NCI-H2196 treated with DMSO at 0.1 percent for 48 hours (cell line): ENCODE measurements at regions not wholly inside any gene's neighbourhood (a gene's known extent, or its start where the extent isn't known, plus 50 kb on each side); places are given as distances from the start of the nearest gene placed in this dataset.

Experiments used
- DNase-seq: peaks from one replicate; lab custom pipeline; 2025; ENCODE audit not compliant: unreplicated experiment; lab: John Stamatoyannopoulos, UW

GRCh38 chr1:67582625-67583461, 102.2 kb upstream of the GADD45A start:
- no peak for DNase-seq

DNA sequence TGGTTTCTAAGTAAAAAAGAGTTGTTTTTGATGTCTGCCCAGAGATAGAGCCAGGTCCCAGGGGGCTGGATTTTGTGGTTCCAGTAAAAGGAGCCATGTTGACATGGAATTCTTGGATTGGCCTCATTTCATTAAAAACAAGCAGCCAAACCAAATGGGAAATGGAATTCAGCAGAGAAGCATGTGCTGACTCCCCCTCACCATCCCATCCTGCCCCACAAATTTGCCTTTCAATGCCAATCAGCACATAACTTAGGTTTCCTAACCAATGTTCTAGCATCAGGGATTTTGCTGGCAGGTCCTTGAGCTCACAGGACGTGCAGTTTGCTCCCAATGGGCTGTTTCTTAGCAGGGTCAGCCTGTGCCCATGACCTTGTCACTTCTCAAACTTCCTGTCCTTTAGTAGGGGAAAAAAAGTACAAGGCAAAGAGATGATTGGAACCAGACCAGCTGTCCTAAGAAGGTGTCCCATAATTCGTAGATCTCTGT, 101.5 kb upstream of the GADD45A start:
- no peak for DNase-seq

- DNase-seq: no peak
These were observed 100.1 kb upstream of the GADD45A start for GRCh38 chr1:67584938-67585337.

DNA sequence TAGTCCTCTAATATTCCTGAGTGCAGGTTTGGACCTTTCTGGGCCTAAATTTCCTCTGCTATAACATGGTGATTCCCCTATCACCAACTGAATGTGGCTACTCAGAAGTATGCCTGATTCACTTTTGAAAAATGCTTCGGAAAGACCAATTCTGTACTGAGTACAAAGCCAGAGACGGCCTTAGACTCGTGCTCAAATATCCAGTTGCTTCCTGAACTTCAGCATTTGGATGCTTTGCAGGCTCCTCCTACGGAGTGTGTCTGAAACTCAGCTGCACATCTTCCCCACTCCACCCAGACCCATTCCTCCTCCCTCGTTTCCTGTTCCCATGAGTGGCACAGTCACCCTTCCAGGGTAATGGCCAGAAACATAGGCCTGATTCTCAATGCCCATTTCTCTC, 98.4 kb upstream of the GADD45A start:
- no peak for DNase-seq

DNA sequence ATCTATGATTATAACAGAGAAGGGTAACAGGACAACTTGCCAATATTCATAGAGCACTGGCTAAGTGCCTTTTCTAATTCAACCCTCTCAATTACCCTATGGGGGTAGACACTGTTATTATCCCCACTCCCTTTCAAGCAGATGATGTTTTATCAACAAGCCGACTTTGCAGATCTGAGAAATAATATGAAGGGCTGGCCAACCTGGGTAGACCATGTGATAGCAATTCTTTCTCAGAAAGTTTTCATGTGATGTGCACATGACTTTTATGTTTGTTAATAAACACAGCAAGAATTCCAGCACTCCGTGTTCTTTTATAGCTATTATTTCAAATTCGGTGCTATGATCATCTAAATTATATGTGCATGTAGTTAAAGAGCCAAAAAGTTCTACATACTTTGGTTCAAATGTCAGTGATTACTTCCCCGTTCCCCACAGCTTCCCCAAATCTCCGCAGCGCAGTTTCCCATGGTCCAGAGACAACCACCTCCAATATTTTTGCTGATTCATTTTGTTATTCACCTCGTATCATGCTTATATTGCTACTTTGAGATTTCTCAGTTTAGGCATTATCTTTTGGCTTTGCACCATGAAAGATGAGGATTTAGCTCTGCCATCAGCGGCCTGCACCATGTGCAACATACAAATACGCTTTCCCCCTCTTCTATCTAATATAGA, 96.7 kb upstream of the GADD45A start:
- DNase-seq: no peak

DNA sequence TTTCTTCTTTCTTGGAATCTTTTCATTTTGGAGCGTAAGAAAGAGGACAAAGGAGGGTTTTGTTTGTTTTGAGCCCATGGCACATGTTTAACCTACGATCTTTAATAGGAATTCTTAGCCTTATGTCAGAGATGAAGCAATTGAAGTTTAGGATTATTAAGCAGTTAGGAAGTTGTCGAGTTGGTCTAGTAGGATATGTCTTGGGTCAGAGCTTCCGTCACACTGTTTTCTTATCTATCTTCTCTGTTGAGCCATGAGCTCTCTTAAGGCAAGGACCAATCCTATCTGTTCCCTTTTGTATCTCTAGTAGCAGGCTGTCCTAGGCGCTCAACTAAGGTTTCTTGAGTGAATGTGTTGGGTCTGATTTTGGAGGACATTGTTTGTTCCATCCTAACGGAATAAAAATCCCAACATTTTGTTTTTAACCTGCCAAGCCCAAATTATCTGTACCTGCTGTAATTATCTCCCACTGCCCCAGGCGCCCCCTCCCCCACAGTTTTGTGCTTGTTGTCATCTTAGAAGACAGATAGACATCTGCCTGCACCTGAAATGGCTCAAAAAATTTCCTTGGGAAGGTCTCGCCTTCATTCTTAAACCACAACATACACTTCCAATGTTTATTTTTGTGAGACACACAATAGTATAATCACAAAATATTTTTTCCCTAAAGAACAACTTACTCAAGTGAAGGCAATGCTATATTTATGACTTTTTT, 95.3 kb upstream of the GADD45A start:
- no peak for DNase-seq

GRCh38 chr1:67590329-67590728, 94.7 kb upstream of the GADD45A start:
- no peak for DNase-seq

- no peak for DNase-seq
These were observed 90.2 kb upstream of the GADD45A start for GRCh38 chr1:67594764-67595163.

DNA sequence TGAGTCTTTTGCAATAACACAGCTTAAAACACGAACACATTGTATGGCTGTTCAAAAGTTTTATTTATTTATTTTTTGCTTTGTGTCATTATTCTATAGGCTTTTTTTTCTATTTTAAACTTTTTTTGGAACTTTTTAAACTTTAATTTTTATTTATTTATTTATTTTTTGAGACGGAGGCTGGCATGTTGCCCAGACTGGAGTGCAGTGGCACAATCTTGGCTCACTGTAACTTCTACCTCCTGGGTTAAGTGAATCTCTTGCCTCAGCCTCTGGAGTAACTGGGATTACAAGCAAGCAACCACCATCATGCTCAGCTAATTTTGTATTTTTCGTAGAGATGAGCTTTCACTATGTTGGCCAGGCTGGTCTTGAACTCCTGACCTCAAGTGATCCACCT, 88.3 kb upstream of the GADD45A start:
- DNase-seq: no peak

DNA sequence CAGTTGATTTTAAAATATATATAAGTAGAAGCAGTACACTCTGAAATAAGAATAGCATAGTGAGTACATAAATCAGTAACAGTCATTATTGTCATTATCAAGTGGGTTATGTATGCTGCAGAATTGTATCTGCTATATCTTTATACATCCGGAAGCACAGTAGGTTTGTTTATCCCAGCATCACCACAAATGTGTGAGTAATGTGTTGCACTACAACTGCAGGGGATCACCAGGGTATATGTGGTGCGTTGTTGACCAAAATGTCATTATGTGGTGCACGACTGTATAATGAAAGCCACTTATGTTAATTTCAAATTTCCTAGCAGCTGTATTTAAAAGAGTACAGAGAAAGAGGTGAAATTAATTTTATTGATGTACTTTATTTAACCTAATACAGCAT, 87.7 kb upstream of the GADD45A start:
- DNase-seq: no peak

DNA sequence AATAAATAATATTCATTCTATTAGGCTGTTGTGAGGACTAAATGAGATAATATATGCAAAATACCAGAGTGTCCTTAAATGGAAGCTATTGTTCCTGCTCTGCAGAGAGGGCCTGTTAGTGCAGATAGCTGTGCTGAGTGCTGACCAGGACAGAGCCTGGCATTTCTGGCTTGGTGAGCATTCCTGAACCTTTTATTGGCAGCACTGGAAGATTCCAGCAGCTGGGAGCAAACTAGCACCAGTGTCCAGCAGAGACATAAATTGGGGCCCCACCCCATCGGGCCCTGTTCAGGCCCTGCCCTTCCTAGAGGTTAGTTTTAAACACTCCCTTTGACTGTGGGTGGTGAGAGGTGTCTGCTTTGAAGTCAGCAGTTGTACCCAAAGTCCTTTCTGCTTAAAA, 85.9 kb upstream of the GADD45A start:
- DNase-seq: no peak

GRCh38 chr1:67601539-67601938, 83.5 kb upstream of the GADD45A start:
- no peak for DNase-seq

GRCh38 chr1:67601955-67602354, 83.0 kb upstream of the GADD45A start:
- no peak for DNase-seq

DNA sequence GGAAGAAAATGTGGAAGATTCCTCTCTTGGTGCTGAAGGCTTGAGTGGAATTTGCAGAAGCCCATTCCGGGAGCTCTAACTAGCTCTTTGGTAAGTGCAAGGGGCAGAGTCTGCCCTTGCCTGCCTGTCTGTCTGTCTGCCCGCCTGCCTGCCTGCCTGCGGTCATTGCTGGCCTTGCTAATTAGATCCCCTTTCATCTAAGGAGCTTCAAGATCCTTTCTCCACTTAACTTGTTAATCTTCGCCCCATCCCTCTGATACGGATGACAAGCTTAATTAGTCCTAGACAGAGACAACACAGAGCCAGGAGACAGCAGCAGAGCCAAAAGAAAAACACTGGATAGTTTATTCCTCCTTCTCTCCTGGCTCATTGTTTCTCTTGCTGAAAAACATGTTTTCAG, 80.2 kb upstream of the GADD45A start:
- DNase-seq: no peak

DNA sequence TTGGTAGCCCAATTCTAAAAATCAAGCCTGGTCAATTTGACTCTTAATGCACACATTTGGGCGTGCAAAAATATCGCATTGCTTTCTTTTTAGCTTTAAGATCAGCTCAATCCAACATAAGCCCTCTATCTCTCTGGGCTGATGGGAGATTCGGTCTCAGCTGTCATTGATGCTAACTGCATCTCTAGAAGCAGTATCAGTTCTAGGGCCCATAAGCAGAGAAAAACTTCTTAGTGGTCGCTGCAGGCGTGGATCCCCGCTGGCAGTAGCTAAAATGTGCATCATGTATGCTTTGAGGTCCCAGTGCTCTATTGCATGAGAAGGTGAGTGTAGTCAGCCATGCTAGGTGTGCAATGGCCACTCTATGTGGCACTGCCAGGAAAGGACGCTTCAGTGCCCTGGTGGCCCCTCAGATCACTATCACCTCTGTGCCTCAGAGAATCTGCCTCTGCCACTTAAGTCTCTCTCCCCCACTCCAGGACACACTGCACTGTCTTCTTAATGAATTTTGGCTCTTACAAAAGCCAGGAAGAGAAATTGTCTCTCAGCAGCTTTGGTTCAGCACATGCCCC, 79.7 kb upstream of the GADD45A start:
- DNase-seq: no peak

DNA sequence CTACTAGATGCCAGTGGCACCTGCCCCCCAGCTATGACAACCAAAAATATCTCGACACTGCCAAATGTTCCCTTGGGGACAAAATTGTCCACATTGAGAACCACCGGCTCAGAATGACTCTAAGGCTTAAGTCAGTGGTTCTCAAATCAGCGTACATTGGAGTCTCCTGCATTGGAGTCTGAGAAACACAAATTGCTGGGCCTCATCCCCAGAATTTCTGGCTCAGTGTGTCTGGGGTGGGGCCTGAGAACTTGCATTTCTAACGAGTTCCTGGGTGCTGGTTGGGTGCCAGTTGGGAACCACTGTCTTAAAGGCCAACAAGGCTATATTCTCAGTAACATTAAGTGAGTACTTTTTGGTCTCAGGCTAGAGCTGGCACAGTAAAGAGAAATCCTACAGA, 77.7 kb upstream of the GADD45A start:
- DNase-seq: no peak

DNA sequence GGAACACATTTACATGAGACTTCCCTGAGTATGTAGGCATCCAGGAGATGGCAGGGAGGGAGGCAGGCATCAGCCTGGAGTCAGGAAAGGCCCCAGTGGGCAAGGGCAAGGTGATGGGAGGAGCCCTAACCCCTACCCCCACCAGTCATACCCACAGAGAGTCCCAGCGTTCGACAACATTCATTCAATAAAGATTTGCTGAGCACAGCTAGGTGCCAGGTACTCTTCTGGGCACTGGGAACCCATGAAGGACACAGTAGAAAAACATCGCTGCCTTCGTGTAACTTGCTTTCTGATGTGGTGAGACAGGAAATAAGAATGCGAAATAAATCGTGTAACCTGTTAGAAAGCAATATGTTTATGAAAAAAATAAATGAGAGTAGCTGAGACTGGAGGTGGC, 77.3 kb upstream of the GADD45A start:
- DNase-seq: no peak

- DNase-seq: no peak
These were observed 76.1 kb upstream of the GADD45A start for GRCh38 chr1:67608661-67609576.

- no peak for DNase-seq
These were observed 75.2 kb upstream of the GADD45A start for GRCh38 chr1:67609577-67610341.

- no peak for DNase-seq
These were observed 74.6 kb upstream of the GADD45A start for GRCh38 chr1:67610450-67610849.
